Right renal cortex interstitium (tissue), 3 donors: ENCODE measurements at regions not wholly inside any gene's neighbourhood (a gene's known extent, or its start where the extent isn't known, plus 50 kb on each side); places are given as distances from the start of the nearest gene placed in this dataset.

Experiments used
- DNase-seq, 3 donors: peaks; one replicate each; pipeline ENCODE4 v3.0.0-alpha.2; 2013; ENCODE audit warnings: low read depth in 3 of 3, low spot score in 2 of 3

- DNase-seq: no peak
Measured at GRCh38 chr7:91515961-91516360, 251.7 kb downstream of the FZD1 start.

GRCh38 chr7:91517201-91517785 lies 253.1 kb downstream of the FZD1 start:
- peak in 1 of 3 donors; percentile 4 for DNase-seq

- DNase-seq: no peak
Measured at GRCh38 chr7:91518058-91518457, 253.8 kb downstream of the FZD1 start.

- DNase-seq: no peak
Measured at GRCh38 chr7:91519241-91520158, 255.3 kb downstream of the FZD1 start.

- DNase-seq: no peak
Measured at GRCh38 chr7:91520645-91521044, 256.4 kb downstream of the FZD1 start.

- DNase-seq: no peak
Measured at GRCh38 chr7:91526404-91526803, 262.2 kb downstream of the FZD1 start.

- no peak for DNase-seq
Measured at GRCh38 chr7:91527460-91527859, 263.2 kb downstream of the FZD1 start.

- no peak for DNase-seq
Measured at GRCh38 chr7:91533996-91534395, 269.8 kb downstream of the FZD1 start.

GRCh38 chr7:91537260-91538152 lies 273.3 kb downstream of the FZD1 start:
- no peak for DNase-seq

GRCh38 chr7:91541641-91542040 lies 277.4 kb downstream of the FZD1 start:
- DNase-seq: no peak

- no peak for DNase-seq
Measured at GRCh38 chr7:91543646-91544045, 279.4 kb downstream of the FZD1 start.

GRCh38 chr7:91549878-91550277 lies 285.6 kb downstream of the FZD1 start:
- no peak for DNase-seq

- no peak for DNase-seq
Measured at GRCh38 chr7:91550931-91551330, 286.7 kb downstream of the FZD1 start.

GRCh38 chr7:91551377-91552175 lies 287.3 kb downstream of the FZD1 start:
- DNase-seq: no peak

GRCh38 chr7:91553410-91553895 lies 289.2 kb downstream of the FZD1 start:
- DNase-seq: no peak

GRCh38 chr7:91554883-91555282 lies 290.6 kb downstream of the FZD1 start:
- no peak for DNase-seq

- DNase-seq: no peak
Measured at GRCh38 chr7:91556239-91556638, 292.0 kb downstream of the FZD1 start.

GRCh38 chr7:91556956-91557650 lies 292.9 kb downstream of the FZD1 start:
- DNase-seq: no peak

GRCh38 chr7:91557789-91558404 lies 293.7 kb downstream of the FZD1 start:
- no peak for DNase-seq
